ENCODE measurements at regions not wholly inside any gene's neighbourhood (a gene's known extent, or its start where the extent isn't known, plus 50 kb on each side); places are given as distances from the start of the nearest gene placed in this dataset.

- no peak for TF ChIP-seq POLR2A (IDR thresholded peaks at IDR 0.05)
- no peak for TF ChIP-seq CTCF (IDR thresholded peaks at IDR 0.05)
These were observed 122.8 kb upstream of the CDH4 start for GRCh38 chr20:61129311-61129710.

All from lower leg skin (tissue), 3 donors.